Uterus (tissue), 3 donors: ENCODE measurements at regions not wholly inside any gene's neighbourhood (a gene's known extent, or its start where the extent isn't known, plus 50 kb on each side); places are given as distances from the start of the nearest gene placed in this dataset.

Experiments used
- DNase-seq, 2 donors: peaks; one replicate each; pipeline ENCODE4 v3.0.0-alpha.2; 2019 to 2020
- H3K27ac ChIP-seq, 2 donors: fragments of 200-600 bp; sonication (generic); 1 replicate in 1 of 2; 2 replicates in 1 of 2; pipeline ENCODE4 v1.5.1; 2016 to 2018
- H3K27me3 ChIP-seq, 2 donors: fragments of 200-600 bp; sonication (generic); one replicate each; pipeline ENCODE4 v1.5.1; 2018 to 2019; ENCODE audit warnings: control low read depth in 1 of 2
- H3K36me3 ChIP-seq, 2 donors: fragments of 200-600 bp; sonication (generic); one replicate each; pipeline ENCODE4 v1.5.1; 2019; ENCODE audit warnings: control low read depth in 1 of 2
- H3K4me1 ChIP-seq, 2 donors: fragments of 200-600 bp; sonication (generic); one replicate each; pipeline ENCODE4 v1.5.1; 2018 to 2019; ENCODE audit warnings: control low read depth in 1 of 2
- H3K4me3 ChIP-seq, 2 donors: fragments of 200-600 bp; sonication (generic); 1 replicate in 1 of 2; 2 replicates in 1 of 2; pipeline ENCODE4 v1.5.1; 2018 to 2019; ENCODE audit warnings: mild to moderate bottlenecking in 1 of 2
- H3K9me3 ChIP-seq, 2 donors: fragments of 200-600 bp; sonication (generic); one replicate each; pipeline ENCODE4 v1.5.1; 2019; ENCODE audit warnings: control low read depth in 1 of 2
- POLR2A ChIP-seq, 2 donors: fragments of 450-650 bp; IDR thresholded peaks; one replicate each; pipeline ENCODE4 v1.6.1; 2016; ENCODE audit warnings: antibody characterized with exemption in 2 of 2, mild to moderate bottlenecking in 1 of 2, moderate library complexity in 1 of 2
- intact Hi-C: fragments of 100-400 bp; cut with DNase I; formaldehyde crosslinking; loops from one replicate; pipeline ENCODE4 v1.15.1; 2023; ENCODE audit warnings: low total_unique reads
- TF ChIP-seq, protein P1 (sequence below), 4 experiments: fragments of 200-600 bp in 2 of 4; fragments of 450-650 bp in 2 of 4; sonication (generic) in 2 of 4; IDR thresholded peaks; one replicate each; pipeline ENCODE4 v1.5.1; 2016 to 2019; ENCODE audit warnings: antibody characterized with exemption in 4 of 4, mild to moderate bottlenecking in 2 of 4, moderate library complexity in 1 of 4
- donor health status: DM: yes; HTN: yes; CAD: no.

DNA sequence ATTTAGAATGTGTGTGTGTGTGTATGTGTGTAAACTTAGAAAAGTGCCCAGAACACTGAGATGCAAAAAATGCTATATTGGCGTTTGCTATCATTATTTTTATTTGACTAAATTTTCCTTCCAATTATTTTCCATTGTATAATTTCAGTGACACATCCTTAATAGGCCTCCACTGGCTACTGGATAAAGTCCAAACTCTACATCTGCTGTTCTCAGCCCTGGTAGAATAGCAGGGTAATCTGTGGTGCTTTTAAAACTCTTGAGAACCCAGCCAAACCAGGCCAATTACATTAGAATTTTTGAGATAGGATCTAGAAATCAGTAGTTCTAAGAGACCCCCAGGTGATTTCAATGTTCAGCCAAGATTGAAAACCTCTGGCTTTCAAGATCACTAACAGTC lies 66.4 kb downstream of the ZNF503 start:
- intact Hi-C loops = no loop called here
- no peaks in the 10 kb centered on the region for H3K9me3 ChIP-seq
- no peak for TF ChIP-seq POLR2A (IDR thresholded peaks at IDR 0.05)
- TF ChIP-seq, protein P1, sequence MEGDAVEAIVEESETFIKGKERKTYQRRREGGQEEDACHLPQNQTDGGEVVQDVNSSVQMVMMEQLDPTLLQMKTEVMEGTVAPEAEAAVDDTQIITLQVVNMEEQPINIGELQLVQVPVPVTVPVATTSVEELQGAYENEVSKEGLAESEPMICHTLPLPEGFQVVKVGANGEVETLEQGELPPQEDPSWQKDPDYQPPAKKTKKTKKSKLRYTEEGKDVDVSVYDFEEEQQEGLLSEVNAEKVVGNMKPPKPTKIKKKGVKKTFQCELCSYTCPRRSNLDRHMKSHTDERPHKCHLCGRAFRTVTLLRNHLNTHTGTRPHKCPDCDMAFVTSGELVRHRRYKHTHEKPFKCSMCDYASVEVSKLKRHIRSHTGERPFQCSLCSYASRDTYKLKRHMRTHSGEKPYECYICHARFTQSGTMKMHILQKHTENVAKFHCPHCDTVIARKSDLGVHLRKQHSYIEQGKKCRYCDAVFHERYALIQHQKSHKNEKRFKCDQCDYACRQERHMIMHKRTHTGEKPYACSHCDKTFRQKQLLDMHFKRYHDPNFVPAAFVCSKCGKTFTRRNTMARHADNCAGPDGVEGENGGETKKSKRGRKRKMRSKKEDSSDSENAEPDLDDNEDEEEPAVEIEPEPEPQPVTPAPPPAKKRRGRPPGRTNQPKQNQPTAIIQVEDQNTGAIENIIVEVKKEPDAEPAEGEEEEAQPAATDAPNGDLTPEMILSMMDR (IDR thresholded peaks at IDR 0.05) = no peak

DNA sequence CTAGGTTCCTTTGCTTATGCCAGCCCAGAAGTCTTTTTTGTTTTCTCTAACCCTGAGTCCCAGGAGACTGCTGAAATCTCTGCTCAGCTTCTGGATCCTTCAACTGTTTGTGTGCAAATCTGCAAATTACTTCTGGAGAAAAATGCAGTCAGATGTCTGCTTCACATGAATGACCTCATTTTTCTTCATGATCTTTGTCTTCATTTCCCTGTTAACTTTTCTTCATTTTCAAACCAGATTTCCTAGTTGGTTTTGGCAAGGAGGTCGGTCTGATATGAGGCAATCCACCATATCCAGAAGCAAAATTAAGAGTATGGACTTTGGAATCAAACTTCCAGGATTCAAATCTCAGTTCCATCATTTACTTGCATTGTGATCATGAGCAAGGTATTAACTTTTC lies 66.8 kb downstream of the ZNF503 start:
- H3K4me1 ChIP-seq = no peaks in the 10 kb centered on the region
- H3K4me3 ChIP-seq = no peak overlapping the region
- H3K27me3 ChIP-seq = no peaks in the 10 kb centered on the region
- intact Hi-C loops = no loop called here
- DNase-seq = no peak
- H3K27ac ChIP-seq = no peak overlapping the region
- no peak for TF ChIP-seq POLR2A (IDR thresholded peaks at IDR 0.05)
- TF ChIP-seq, protein P1 (IDR thresholded peaks at IDR 0.05) = no peak
- H3K9me3 ChIP-seq = no peaks in the 10 kb centered on the region
- H3K36me3 ChIP-seq = no peaks in the 10 kb centered on the region

More for the DNA sequence above, 66.4 kb downstream of the ZNF503 start:
- Histone ChIP-seq H3K27ac (no peak overlapping the region), H3K4me1 (no peaks in the 10 kb centered on the region), H3K36me3 (no peaks in the 10 kb centered on the region), H3K4me3 (no peak overlapping the region), H3K27me3 (no peaks in the 10 kb centered on the region)
- no peak for DNase-seq

DNA sequence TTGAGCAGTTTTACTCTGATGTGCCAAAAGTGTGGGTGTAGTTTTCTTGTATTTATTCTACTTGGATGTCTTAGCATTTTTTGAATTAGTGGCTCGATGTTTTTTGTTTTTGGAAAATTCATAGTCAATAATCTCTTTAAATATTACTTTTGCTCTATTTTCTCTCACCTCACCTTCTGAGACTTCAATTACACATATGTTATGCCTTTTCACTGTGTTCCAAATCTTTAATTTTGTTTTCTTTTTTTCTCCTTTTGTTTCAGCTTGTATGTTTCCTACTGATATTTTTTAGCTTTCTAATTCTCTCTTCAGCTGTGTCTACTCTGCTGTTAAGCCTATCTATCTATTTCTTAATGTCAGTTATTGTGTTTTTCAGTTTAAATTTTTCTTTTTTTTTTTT lies 69.5 kb downstream of the ZNF503 start:
- Histone ChIP-seq H3K4me1 (no peaks in the 10 kb centered on the region), H3K9me3 (no peaks in the 10 kb centered on the region), H3K4me3 (no peak overlapping the region), H3K27ac (no peak overlapping the region), H3K36me3 (no peaks in the 10 kb centered on the region), H3K27me3 (no peaks in the 10 kb centered on the region)
- no peak for TF ChIP-seq POLR2A (IDR thresholded peaks at IDR 0.05)
- TF ChIP-seq, protein P1 (IDR thresholded peaks at IDR 0.05) = no peak
- intact Hi-C loops = no loop called here
- no peak for DNase-seq

DNA sequence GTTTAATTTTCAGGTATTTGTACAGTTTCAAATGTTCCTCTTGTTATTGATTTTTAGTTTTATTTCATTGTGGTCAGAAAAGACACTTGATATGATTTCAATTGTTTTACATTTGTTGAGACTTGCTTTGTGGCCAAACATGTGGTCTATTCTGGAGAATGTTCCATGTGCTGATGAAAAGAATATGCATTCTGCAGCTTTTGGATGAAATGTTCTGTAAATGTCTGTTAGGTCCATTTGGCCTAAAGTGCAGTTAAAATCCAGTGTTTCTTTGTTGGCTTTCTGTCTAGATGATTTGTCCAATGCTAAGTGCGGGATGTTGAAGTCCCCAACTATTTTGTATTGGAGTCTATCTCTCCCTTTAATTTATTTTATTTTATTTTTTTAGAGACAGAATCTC lies 70.5 kb downstream of the ZNF503 start:
- Histone ChIP-seq H3K36me3 (no peaks in the 10 kb centered on the region), H3K4me3 (no peak overlapping the region), H3K4me1 (no peaks in the 10 kb centered on the region), H3K9me3 (no peaks in the 10 kb centered on the region), H3K27ac (no peak overlapping the region), H3K27me3 (no peaks in the 10 kb centered on the region)
- TF ChIP-seq, protein P1 (IDR thresholded peaks at IDR 0.05) = no peak
- TF ChIP-seq POLR2A (IDR thresholded peaks at IDR 0.05) = no peak
- no peak for DNase-seq
- intact Hi-C loops = no loop called here

DNA sequence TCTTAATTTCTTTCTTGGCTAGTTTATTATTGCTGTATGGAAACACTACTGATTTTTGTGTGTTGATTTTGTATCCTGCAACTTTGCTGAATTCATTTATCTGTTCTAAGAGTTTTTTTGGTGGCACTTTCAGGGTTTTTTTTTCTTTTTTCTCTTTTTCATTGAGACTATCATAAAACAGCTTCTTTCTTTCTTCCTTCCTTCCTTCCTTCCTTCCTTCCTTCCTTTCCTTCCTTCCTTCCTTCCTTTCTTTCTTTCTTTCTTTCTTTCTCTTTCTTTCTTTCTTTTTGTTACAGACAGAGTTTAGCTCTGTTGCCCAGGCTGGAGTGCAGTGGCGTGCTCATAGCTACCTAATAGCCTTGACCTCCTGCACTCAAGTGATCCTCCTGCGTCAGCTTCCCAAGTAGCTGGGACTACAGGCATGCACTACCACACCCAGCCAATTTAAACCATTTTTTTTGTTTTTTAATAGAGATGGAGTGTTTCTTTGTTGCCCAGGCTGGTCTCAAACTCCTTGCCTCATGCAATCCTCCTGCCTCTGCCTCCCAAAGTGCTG lies 72.3 kb downstream of the ZNF503 start:
- Histone ChIP-seq H3K36me3 (no peaks in the 10 kb centered on the region), H3K4me3 (no peak overlapping the region), H3K27me3 (no peaks in the 10 kb centered on the region), H3K27ac (no peak overlapping the region), H3K9me3 (no peaks in the 10 kb centered on the region), H3K4me1 (no peaks in the 10 kb centered on the region)
- TF ChIP-seq, protein P1 (IDR thresholded peaks at IDR 0.05) = no peak
- no peak for TF ChIP-seq POLR2A (IDR thresholded peaks at IDR 0.05)
- intact Hi-C loops = no loop called here
- DNase-seq = no peak
